Common myeloid progenitor, CD34-positive (primary cell): ENCODE measurements at regions not wholly inside any gene's neighbourhood (a gene's known extent, or its start where the extent isn't known, plus 50 kb on each side); places are given as distances from the start of the nearest gene placed in this dataset.

ENCODE experiments used
- CTCF ChIA-PET: fragments of 350-600 bp; sonication (Branson Sonifier 250); formaldehyde crosslinking; loops from one replicate; lab custom pipeline; 2021; ENCODE audit warnings: antibody characterized with exemption; lab: Charles Lee
- POLR2A ChIA-PET: fragments of 350-600 bp; sonication (Branson Sonifier 250); formaldehyde crosslinking; loops from one replicate; lab custom pipeline; 2021; ENCODE audit warnings: antibody characterized with exemption; lab: Charles Lee
- DNase-seq, 3 donors: peaks; one replicate each; pipeline versions ENCODE4 v3.0.0 to v3.0.0-alpha.2; 2013
- H3K27ac ChIP-seq, 2 experiments: 1 replicate in 1 of 2; 2 replicates in 1 of 2; pipeline ENCODE4 v1.7.0; 2013; ENCODE audit warnings: inconsistent platforms in 2 of 2, low read length in 2 of 2, mild to moderate bottlenecking in 2 of 2, low read depth in 1 of 2, moderate library complexity in 1 of 2; ENCODE audit not compliant: severe bottlenecking in 2 of 2, insufficient read depth in 1 of 2, poor library complexity in 1 of 2
- H3K27me3 ChIP-seq, 5 experiments: replicated peaks in 2 of 5; 1 replicate in 3 of 5; 2 replicates in 2 of 5; pipeline versions ENCODE4 v1.6.1 to v1.7.0; 2013; ENCODE audit warnings: low read length in 4 of 5, mild to moderate bottlenecking in 2 of 5, moderate library complexity in 2 of 5, inconsistent platforms in 1 of 5; ENCODE audit not compliant: insufficient read depth in 5 of 5, control insufficient read depth in 4 of 5
- H3K36me3 ChIP-seq, 4 experiments: 1 replicate in 2 of 4; 2 replicates in 2 of 4; pipeline versions ENCODE4 v1.6.1 to v1.7.0; 2013; ENCODE audit warnings: low read length in 3 of 4, control low read depth in 1 of 4, mild to moderate bottlenecking in 1 of 4; ENCODE audit not compliant: control insufficient read depth in 4 of 4, insufficient read depth in 4 of 4
- H3K4me1 ChIP-seq, 4 experiments: 1 replicate in 3 of 4; 2 replicates in 1 of 4; pipeline versions ENCODE4 v1.6.1 to v1.7.1; 2013; ENCODE audit warnings: low read length in 3 of 4, mild to moderate bottlenecking in 3 of 4, control low read depth in 1 of 4, inconsistent platforms in 1 of 4, moderate library complexity in 1 of 4; ENCODE audit not compliant: control insufficient read depth in 4 of 4, insufficient read depth in 4 of 4; ENCODE audit errors: control extremely low read depth in 1 of 4
- H3K4me3 ChIP-seq, 7 experiments: 1 replicate in 4 of 7; 2 replicates in 3 of 7; pipeline versions ENCODE4 v1.5.1 to v1.7.0; 2013; ENCODE audit warnings: mild to moderate bottlenecking in 7 of 7, low read length in 6 of 7, moderate library complexity in 6 of 7, inconsistent platforms in 2 of 7, low read depth in 2 of 7, control low read depth in 1 of 7; ENCODE audit not compliant: insufficient read depth in 4 of 7, control insufficient read depth in 1 of 7; ENCODE audit errors: extremely low read depth in 1 of 7
- H3K9me3 ChIP-seq, 5 experiments: 1 replicate in 4 of 5; 2 replicates in 1 of 5; pipeline versions ENCODE4 v1.6.1 to v1.7.1; 2013; ENCODE audit warnings: low read length in 4 of 5, mild to moderate bottlenecking in 2 of 5, inconsistent platforms in 1 of 5, low read depth in 1 of 5, moderate library complexity in 1 of 5; ENCODE audit not compliant: control insufficient read depth in 4 of 5, insufficient read depth in 2 of 5; ENCODE audit errors: control extremely low read depth in 1 of 5
- WGBS: methylation state at CpG from one replicate; pipeline ENCODE4 v1.1.5; 2013; ENCODE audit not compliant: insufficient coverage; 5-methylcytosine and 5-hydroxymethylcytosine counted together

- CTCF ChIA-PET = interaction anchor here (0.6 to 2.1 kb wide), 6 partner anchors 23 to 1332 kb away, joined by 3 to 6 read pairs (median 4); no protein-coding TSS in a partner anchor
- no peak overlapping the region for H3K4me3 ChIP-seq
- no peak for DNase-seq
These were observed 109.5 kb upstream of the RAD23B start for GRCh38 chr9:107173422-107174180.

GRCh38 chr9:107174441-107174840, 108.6 kb upstream of the RAD23B start:
- DNase-seq = peak in 1 of 3 donors; percentile 16
- Histone ChIP-seq H3K4me3 (no peak overlapping the region), H3K36me3 (no peaks in the 10 kb centered on the region), H3K4me1 (no peaks in the 10 kb centered on the region), H3K27ac (no peak overlapping the region), H3K9me3 (no peaks in the 10 kb centered on the region), H3K27me3 (no peaks in the 10 kb centered on the region)
- 74% methylated on average over 6 of the region's 6 CpGs for WGBS
- POLR2A ChIA-PET = interaction anchor here (0.6 kb wide), 1 partner anchor 1258 kb away, joined by 3 read pairs; no protein-coding TSS in a partner anchor
- CTCF ChIA-PET = interaction anchor here (0.6 to 2.1 kb wide), 6 partner anchors 15 to 1333 kb away, joined by 3 to 6 read pairs (median 3); no protein-coding TSS in a partner anchor

More at GRCh38 chr9:107173422-107174180, 109.5 kb upstream of the RAD23B start:
- H3K9me3 ChIP-seq = no peaks in the 10 kb centered on the region
- H3K27ac ChIP-seq = no peak overlapping the region
- no peaks in the 10 kb centered on the region for H3K36me3 ChIP-seq
- no peaks in the 10 kb centered on the region for H3K4me1 ChIP-seq
- H3K27me3 ChIP-seq = no peaks in the 10 kb centered on the region
- POLR2A ChIA-PET = no interaction called here
- WGBS = 100% methylated on average over 6 of the region's 7 CpGs

GRCh38 chr9:107175041-107175440, 108.0 kb upstream of the RAD23B start:
- DNase-seq = no peak
- 93% methylated on average over 3 of the region's 4 CpGs for WGBS
- no peak overlapping the region for H3K27ac ChIP-seq
- no peaks in the 10 kb centered on the region for H3K4me1 ChIP-seq
- ChIA-PET POLR2A (interaction anchor here (0.6 kb wide), 1 partner anchor 1258 kb away, joined by 3 read pairs; no protein-coding TSS in a partner anchor), CTCF (interaction anchor here (1.0 to 2.1 kb wide), 3 partner anchors 15 to 1333 kb away, joined by 3 to 6 read pairs (median 3); no protein-coding TSS in a partner anchor)
- H3K9me3 ChIP-seq = no peaks in the 10 kb centered on the region
- H3K4me3 ChIP-seq = no peak overlapping the region
- no peaks in the 10 kb centered on the region for H3K27me3 ChIP-seq
- no peaks in the 10 kb centered on the region for H3K36me3 ChIP-seq

- Histone ChIP-seq H3K36me3 (no peaks in the 10 kb centered on the region), H3K27ac (no peak overlapping the region), H3K4me3 (no peak overlapping the region), H3K4me1 (no peaks in the 10 kb centered on the region), H3K9me3 (no peaks in the 10 kb centered on the region), H3K27me3 (no peaks in the 10 kb centered on the region)
- POLR2A ChIA-PET = no interaction called here
- DNase-seq = no peak
- CTCF ChIA-PET = interaction anchor here (0.7 to 1.3 kb wide), 3 partner anchors 31 to 1336 kb away, joined by 3 read pairs; no protein-coding TSS in a partner anchor
- WGBS = 89% methylated on average over 7 of the region's 7 CpGs
These were observed 107.2 kb upstream of the RAD23B start for GRCh38 chr9:107175816-107176435.

- no peaks in the 10 kb centered on the region for H3K27me3 ChIP-seq
- WGBS = 87% methylated on average over 10 of the region's 12 CpGs
- H3K27ac ChIP-seq = no peak overlapping the region
- no peaks in the 10 kb centered on the region for H3K4me1 ChIP-seq
- H3K9me3 ChIP-seq = peaks cover 0 to 2% (median 0%) of the 10 kb centered on the region in 5 experiments
- H3K36me3 ChIP-seq = no peaks in the 10 kb centered on the region
- no peak overlapping the region for H3K4me3 ChIP-seq
- CTCF ChIA-PET = interaction anchor here (0.7 to 0.9 kb wide), 2 partner anchors 31 to 1336 kb away, joined by 3 read pairs; no protein-coding TSS in a partner anchor
- no peak for DNase-seq
- POLR2A ChIA-PET = interaction anchor here (0.6 kb wide), 1 partner anchor 1331 kb away, joined by 5 read pairs; no protein-coding TSS in a partner anchor
These were observed 106.5 kb upstream of the RAD23B start for GRCh38 chr9:107176436-107177151.

- Histone ChIP-seq H3K27ac (no peak overlapping the region), H3K4me1 (no peaks in the 10 kb centered on the region), H3K9me3 (peaks cover 0 to 9% (median 4%) of the 10 kb centered on the region in 5 experiments), H3K4me3 (no peak overlapping the region), H3K36me3 (no peaks in the 10 kb centered on the region), H3K27me3 (no peaks in the 10 kb centered on the region)
- 97% methylated on average over 5 of the region's 7 CpGs for WGBS
- no peak for DNase-seq
- POLR2A ChIA-PET = interaction anchor here (0.6 kb wide), 1 partner anchor 1516 kb away, joined by 3 read pairs; no protein-coding TSS in a partner anchor
- CTCF ChIA-PET = interaction anchor here (1.1 kb wide), 1 partner anchor 16 kb away, joined by 3 read pairs; no protein-coding TSS in a partner anchor
These were observed 105.7 kb upstream of the RAD23B start for GRCh38 chr9:107177243-107177839.
